B cell (primary cell): ENCODE measurements at regions not wholly inside any gene's neighbourhood (a gene's known extent, or its start where the extent isn't known, plus 50 kb on each side); places are given as distances from the start of the nearest gene placed in this dataset.

Source experiments
- ATAC-seq: fragments of 200-7000 bp; cut with Tn5 transposase; one replicate; pipeline ENCODE4 v1.10.0; 2021; ENCODE audit warnings: low read depth, mild to moderate bottlenecking, moderate number of reproducible peaks, moderate library complexity
- CTCF ChIA-PET: fragments of 350-600 bp; sonication (Branson Sonifier 250); formaldehyde crosslinking; loops from one replicate; lab custom pipeline; 2021; ENCODE audit warnings: antibody characterized with exemption, inconsistent platforms; lab: Charles Lee
- POLR2A ChIA-PET: fragments of 350-600 bp; sonication (Branson Sonifier 250); formaldehyde crosslinking; loops from one replicate; lab custom pipeline; 2021; ENCODE audit warnings: antibody characterized with exemption; lab: Charles Lee
- DNase-seq: peaks from one replicate; pipeline ENCODE4 v3.0.0; 2013
- H2AFZ ChIP-seq: 2 replicates; pipeline ENCODE4 v1.6.1; 2012; ENCODE audit warnings: mild to moderate bottlenecking, low read depth, low read length; ENCODE audit not compliant: insufficient read depth, poor library complexity, severe bottlenecking
- H3K27ac ChIP-seq, 2 donors: 1 replicate in 1 of 2; 2 replicates in 1 of 2; pipeline ENCODE4 v1.5.1; 2012 to 2013; ENCODE audit warnings: low read length in 2 of 2, mild to moderate bottlenecking in 2 of 2, moderate library complexity in 1 of 2
- H3K27me3 ChIP-seq, 4 experiments: fragments of 200-600 bp in 1 of 4; sonication (generic) in 1 of 4; replicated peaks in 1 of 4; 1 replicate in 2 of 4; 2 replicates in 2 of 4; pipeline versions ENCODE4 v1.6.1 to v1.7.0; 2013 to 2016; ENCODE audit warnings: low read length in 3 of 4, mild to moderate bottlenecking in 2 of 4, mixed read lengths in 1 of 4, moderate library complexity in 1 of 4; ENCODE audit not compliant: insufficient read depth in 4 of 4, control insufficient read depth in 3 of 4; ENCODE audit errors: control extremely low read depth in 1 of 4
- H3K36me3 ChIP-seq, 2 experiments: replicated peaks in 1 of 2; 1 replicate in 1 of 2; 2 replicates in 1 of 2; pipeline versions ENCODE4 v1.6.1 to v1.7.1; 2013; ENCODE audit warnings: low read length in 1 of 2; ENCODE audit not compliant: insufficient read depth in 2 of 2, control insufficient read depth in 1 of 2; ENCODE audit errors: control extremely low read depth in 1 of 2, extremely low read depth in 1 of 2
- H3K4me1 ChIP-seq, 2 donors: fragments of 200-600 bp in 1 of 2; sonication (generic) in 1 of 2; 1 replicate in 1 of 2; 2 replicates in 1 of 2; pipeline versions ENCODE4 v1.5.1 to v1.6.1; 2013 to 2017; ENCODE audit warnings: low read length in 2 of 2; ENCODE audit not compliant: control insufficient read depth in 2 of 2, insufficient read depth in 2 of 2
- H3K4me2 ChIP-seq: replicated peaks from 2 replicates; pipeline ENCODE3; 2012; ENCODE audit warnings: mild to moderate bottlenecking, low read depth, low read length; ENCODE audit not compliant: poor library complexity, severe bottlenecking
- H3K4me3 ChIP-seq, 5 experiments: fragments of 200-600 bp in 1 of 5; sonication (generic) in 1 of 5; 1 replicate in 3 of 5; 2 replicates in 2 of 5; pipeline versions ENCODE4 v1.5.1 to v1.7.0; 2011 to 2016; ENCODE audit warnings: low read length in 4 of 5, mild to moderate bottlenecking in 4 of 5, low read depth in 2 of 5, control low read depth in 1 of 5, moderate library complexity in 1 of 5; ENCODE audit not compliant: insufficient read depth in 1 of 5; ENCODE audit errors: control extremely low read depth in 1 of 5, extremely low read depth in 1 of 5
- H3K79me2 ChIP-seq: fragments of 200-600 bp; sonication (generic); one replicate; pipeline ENCODE4 v1.6.0; 2016; ENCODE audit warnings: low read length; ENCODE audit not compliant: control insufficient read depth, insufficient read depth
- H3K9ac ChIP-seq: fragments of 200-600 bp; sonication (generic); 2 replicates; pipeline ENCODE4 v1.6.1; 2017; ENCODE audit warnings: mild to moderate bottlenecking, low read length, moderate library complexity
- H3K9me3 ChIP-seq, 3 donors: one replicate each; pipeline versions ENCODE4 v1.6.1 to v1.7.1; 2013; ENCODE audit warnings: low read length in 2 of 3; ENCODE audit not compliant: control insufficient read depth in 2 of 3, insufficient read depth in 1 of 3; ENCODE audit errors: control extremely low read depth in 1 of 3
- H4K20me1 ChIP-seq: 2 replicates; pipeline ENCODE4 v1.6.0; 2012; ENCODE audit warnings: mild to moderate bottlenecking, low read length; ENCODE audit not compliant: insufficient read depth, control insufficient read depth, poor library complexity, severe bottlenecking
- H3K27ac Mint-ChIP-seq: one replicate; pipeline ENCODE4 v1.8.0; 2021; ENCODE audit warnings: mixed read lengths
- H3K27me3 Mint-ChIP-seq: one replicate; pipeline ENCODE4 v1.8.0; 2021; ENCODE audit warnings: mixed read lengths
- H3K4me1 Mint-ChIP-seq: one replicate; pipeline ENCODE4 v1.8.0; 2021; ENCODE audit warnings: mixed read lengths
- H3K4me3 Mint-ChIP-seq: one replicate; pipeline ENCODE4 v1.8.0; 2021; ENCODE audit warnings: mixed read lengths
- H3K9me3 Mint-ChIP-seq: one replicate; pipeline ENCODE4 v1.8.0; 2022; ENCODE audit warnings: mixed read lengths; ENCODE audit not compliant: insufficient read depth
- EZH2 ChIP-seq: IDR thresholded peaks from 2 replicates; pipeline ENCODE4 v1.6.1; 2012; ENCODE audit warnings: borderline replicate concordance, low read depth, mild to moderate bottlenecking, moderate library complexity, low read length; ENCODE audit not compliant: insufficient read depth, poor library complexity, severe bottlenecking
- whole genome bisulfite sequencing: methylation state at CpG from one replicate; pipeline ENCODE4 v1.1.5; 2013; ENCODE audit warnings: missing lambda C conversion rate; ENCODE audit not compliant: insufficient coverage; 5-methylcytosine and 5-hydroxymethylcytosine counted together
- intact Hi-C: fragments of 100-400 bp; cut with micrococcal nuclease; formaldehyde crosslinking; loops from one replicate; pipeline ENCODE4 v1.10.0; 2022
- TF ChIP-seq, protein P1 (sequence below): fragments of 200-600 bp; IDR thresholded peaks from one replicate; pipeline ENCODE4 v1.8.0; 2022; ENCODE audit warnings: antibody characterized with exemption, mild to moderate bottlenecking

DNA sequence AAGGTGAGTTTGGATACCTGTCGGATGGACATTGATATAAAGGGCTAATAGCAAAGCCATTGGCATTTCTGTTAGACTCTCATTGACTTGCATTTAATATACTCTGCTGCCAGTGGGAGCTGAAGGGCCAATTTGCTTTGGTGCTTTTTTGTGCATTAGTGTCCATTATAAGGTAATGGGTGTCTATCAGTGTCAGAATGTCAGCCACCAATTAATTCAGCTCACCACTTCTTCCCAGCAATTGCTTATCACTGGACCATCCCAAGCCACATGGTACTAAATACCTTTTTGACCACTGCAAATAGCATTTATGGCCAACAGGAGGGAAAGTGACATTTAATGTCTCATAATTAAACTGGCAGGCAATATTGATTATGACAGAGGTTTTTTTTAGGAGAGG, 317.8 kb downstream of the TEX29 start:
- Histone ChIP-seq H3K9me3 (peaks cover 0 to 13% (median 0%) of the 10 kb centered on the region in 3 donors), H3K9ac (no peak overlapping the region), H4K20me1 (no peaks in the 10 kb centered on the region), H2AFZ (no peak overlapping the region), H3K36me3 (no peaks in the 10 kb centered on the region), H3K4me3 (no peak overlapping the region), H3K4me2 (no peak overlapping the region), H3K79me2 (no peaks in the 10 kb centered on the region), H3K4me1 (no peaks in the 10 kb centered on the region), H3K27ac (no peak overlapping the region), H3K27me3 (no peaks in the 10 kb centered on the region)
- DNase-seq, result no peak
- no peaks in the 10 kb centered on the region for H3K9me3 Mint-ChIP-seq
- H3K4me1 Mint-ChIP-seq, result no peaks in the 10 kb centered on the region
- ATAC-seq, result no peak
- H3K27ac Mint-ChIP-seq, result no peak overlapping the region
- ChIA-PET CTCF (no interaction called here), POLR2A (no interaction called here)
- intact Hi-C loops, result no loop called here
- H3K4me3 Mint-ChIP-seq, result no peak overlapping the region
- TF ChIP-seq, protein P1, sequence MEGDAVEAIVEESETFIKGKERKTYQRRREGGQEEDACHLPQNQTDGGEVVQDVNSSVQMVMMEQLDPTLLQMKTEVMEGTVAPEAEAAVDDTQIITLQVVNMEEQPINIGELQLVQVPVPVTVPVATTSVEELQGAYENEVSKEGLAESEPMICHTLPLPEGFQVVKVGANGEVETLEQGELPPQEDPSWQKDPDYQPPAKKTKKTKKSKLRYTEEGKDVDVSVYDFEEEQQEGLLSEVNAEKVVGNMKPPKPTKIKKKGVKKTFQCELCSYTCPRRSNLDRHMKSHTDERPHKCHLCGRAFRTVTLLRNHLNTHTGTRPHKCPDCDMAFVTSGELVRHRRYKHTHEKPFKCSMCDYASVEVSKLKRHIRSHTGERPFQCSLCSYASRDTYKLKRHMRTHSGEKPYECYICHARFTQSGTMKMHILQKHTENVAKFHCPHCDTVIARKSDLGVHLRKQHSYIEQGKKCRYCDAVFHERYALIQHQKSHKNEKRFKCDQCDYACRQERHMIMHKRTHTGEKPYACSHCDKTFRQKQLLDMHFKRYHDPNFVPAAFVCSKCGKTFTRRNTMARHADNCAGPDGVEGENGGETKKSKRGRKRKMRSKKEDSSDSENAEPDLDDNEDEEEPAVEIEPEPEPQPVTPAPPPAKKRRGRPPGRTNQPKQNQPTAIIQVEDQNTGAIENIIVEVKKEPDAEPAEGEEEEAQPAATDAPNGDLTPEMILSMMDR, result no peak
- TF ChIP-seq EZH2, result no peak
- WGBS, result no CpG with 5 or more reads among the region's 1 CpG
- H3K27me3 Mint-ChIP-seq, result no peaks in the 10 kb centered on the region

DNA sequence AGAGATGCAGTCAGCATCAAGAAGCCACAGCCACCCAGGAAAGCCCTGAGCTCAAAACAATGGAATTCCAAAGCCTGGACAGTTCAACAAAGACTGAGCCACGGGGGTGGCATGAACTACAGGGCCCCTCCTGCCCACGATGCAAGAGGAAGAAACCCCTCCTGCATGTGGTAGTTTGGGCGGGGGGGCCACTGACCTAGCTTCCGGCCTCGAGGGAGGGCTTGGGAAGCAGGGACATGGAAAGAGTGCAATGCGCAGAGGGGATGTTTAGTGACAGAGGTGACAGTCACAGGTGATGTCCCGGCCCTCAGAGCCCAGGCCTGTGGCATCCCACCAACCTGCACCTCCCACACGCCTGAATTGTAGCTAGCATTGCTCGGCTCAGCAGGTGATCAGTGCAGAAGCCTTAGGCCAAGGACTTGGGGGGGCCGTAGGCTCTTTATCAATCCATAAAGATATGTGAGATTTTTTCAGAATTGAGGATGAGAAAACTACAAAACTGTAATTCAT, 318.8 kb downstream of the TEX29 start:
- Histone ChIP-seq H3K4me2 (no peak overlapping the region), H3K79me2 (no peaks in the 10 kb centered on the region), H3K27me3 (no peaks in the 10 kb centered on the region), H3K9me3 (peaks cover 0 to 13% (median 0%) of the 10 kb centered on the region in 3 donors), H3K9ac (no peak overlapping the region), H3K4me1 (no peaks in the 10 kb centered on the region), H2AFZ (no peak overlapping the region), H3K27ac (no peak overlapping the region), H4K20me1 (no peaks in the 10 kb centered on the region), H3K36me3 (no peaks in the 10 kb centered on the region), H3K4me3 (no peak overlapping the region)
- TF ChIP-seq EZH2, result no peak
- intact Hi-C loops, result no loop called here
- POLR2A ChIA-PET, result no interaction called here
- Mint-ChIP-seq H3K4me1 (no peaks in the 10 kb centered on the region), H3K27me3 (no peaks in the 10 kb centered on the region), H3K9me3 (no peaks in the 10 kb centered on the region), H3K27ac (no peak overlapping the region), H3K4me3 (no peak overlapping the region)
- ATAC-seq (no peak), DNase-seq (no peak)
- CTCF ChIA-PET, result no interaction called here
- 63% methylated on average over 7 of the region's 10 CpGs for WGBS
